Lung (tissue), 11 donors: ENCODE measurements at regions not wholly inside any gene's neighbourhood (a gene's known extent, or its start where the extent isn't known, plus 50 kb on each side); places are given as distances from the start of the nearest gene placed in this dataset.

Source experiments
- ATAC-seq: fragments of 200-7000 bp; cut with Tn5 transposase; one replicate; pipeline ENCODE4 v1.9.1; 2020; ENCODE audit warnings: moderate number of reproducible peaks; ENCODE audit not compliant: insufficient read depth, low FRiP score
- DNase-seq, 3 donors: peaks; one replicate each; pipeline ENCODE4 v3.0.0-alpha.2; 2013 to 2017
- H3K27ac ChIP-seq, 2 donors: one replicate each; pipeline ENCODE4 v1.5.1; 2013; ENCODE audit warnings: mild to moderate bottlenecking in 2 of 2, moderate library complexity in 2 of 2, control low read depth in 1 of 2, inconsistent platforms in 1 of 2, low read depth in 1 of 2, low read length in 1 of 2
- H3K27me3 ChIP-seq, 3 donors: one replicate each; pipeline ENCODE4 v1.5.1; 2013; ENCODE audit warnings: low read length in 2 of 3; ENCODE audit not compliant: control insufficient read depth in 3 of 3, insufficient read depth in 3 of 3
- H3K36me3 ChIP-seq, 4 donors: one replicate each; pipeline ENCODE4 v1.5.1; 2013; ENCODE audit warnings: low read length in 4 of 4, mild to moderate bottlenecking in 1 of 4, moderate library complexity in 1 of 4; ENCODE audit not compliant: control insufficient read depth in 4 of 4, insufficient read depth in 4 of 4
- H3K4me1 ChIP-seq, 5 donors: one replicate each; pipeline ENCODE4 v1.5.1; 2013; ENCODE audit warnings: low read length in 5 of 5, mild to moderate bottlenecking in 2 of 5, moderate library complexity in 1 of 5; ENCODE audit not compliant: control insufficient read depth in 5 of 5, insufficient read depth in 5 of 5
- H3K4me3 ChIP-seq: one replicate; pipeline ENCODE4 v1.5.1; 2013; ENCODE audit warnings: mild to moderate bottlenecking, control low read depth, moderate library complexity
- H3K9ac ChIP-seq, 2 donors: one replicate each; pipeline ENCODE4 v1.5.1; 2013; ENCODE audit warnings: low read length in 2 of 2, control low read depth in 1 of 2; ENCODE audit not compliant: insufficient read depth in 1 of 2
- H3K9me3 ChIP-seq, 4 donors: one replicate each; pipeline ENCODE4 v1.5.1; 2013; ENCODE audit warnings: low read length in 3 of 4, mild to moderate bottlenecking in 1 of 4, moderate library complexity in 1 of 4; ENCODE audit not compliant: control insufficient read depth in 4 of 4, insufficient read depth in 3 of 4
- CTCF ChIP-seq: IDR thresholded peaks from 2 replicates; pipeline ENCODE4 v1.5.1; 2012; ENCODE audit warnings: mild to moderate bottlenecking; ENCODE audit errors: control extremely low read depth, extremely low read depth
- WGBS, 2 donors: extraction: QIAGEN DNeasy Blood & Tissue Kit; methylation state at CpG; one replicate each; pipeline ENCODE4 v1.1.7; 2013; 5-methylcytosine and 5-hydroxymethylcytosine counted together
- donor health status: control.
- donor health status: control.
- donor health status: Bipolar disorder and iron deficiency.
- donor health status: healthy.
- donor health status: DM: yes; HTN: yes; CAD: no.

- TF ChIP-seq CTCF: no peak
- WGBS, 2 donors: 79 to 87% methylated on average over 4 of the region's 4 CpGs
These were observed 236.5 kb upstream of the F9 start for GRCh38 chrX:139293991-139294390.

GRCh38 chrX:139290310-139290709 is 240.2 kb upstream of the F9 start:
- no peaks in the 10 kb centered on the region for H3K36me3 ChIP-seq
- 41 to 48% methylated on average over 1 of the region's 1 CpG for WGBS, 2 donors

More at GRCh38 chrX:139293991-139294390, 236.5 kb upstream of the F9 start:
- DNase-seq (no peak), ATAC-seq (no peak)
- no peak overlapping the region for H3K27ac ChIP-seq
- H3K9me3 ChIP-seq: no peaks in the 10 kb centered on the region
- no peaks in the 10 kb centered on the region for H3K36me3 ChIP-seq
- H3K4me1 ChIP-seq: no peaks in the 10 kb centered on the region
- no peak overlapping the region for H3K9ac ChIP-seq
- H3K27me3 ChIP-seq: peaks cover 0 to 3% (median 0%) of the 10 kb centered on the region in 3 donors
- H3K4me3 ChIP-seq: no peak overlapping the region

GRCh38 chrX:139287155-139287924 is 243.2 kb upstream of the F9 start:
- no peak overlapping the region for H3K9ac ChIP-seq
- no peak for ATAC-seq
- DNase-seq: no peak
- no peaks in the 10 kb centered on the region for H3K4me1 ChIP-seq
- no peaks in the 10 kb centered on the region for H3K36me3 ChIP-seq
- no peak overlapping the region for H3K27ac ChIP-seq
- no peaks in the 10 kb centered on the region for H3K9me3 ChIP-seq
- no peak for TF ChIP-seq CTCF
- 83 to 84% methylated on average over 2 of the region's 2 CpGs for WGBS, 2 donors
- no peaks in the 10 kb centered on the region for H3K27me3 ChIP-seq
- no peak overlapping the region for H3K4me3 ChIP-seq

More at GRCh38 chrX:139290310-139290709, 240.2 kb upstream of the F9 start:
- no peak for TF ChIP-seq CTCF
- H3K4me3 ChIP-seq: no peak overlapping the region
- H3K9ac ChIP-seq: no peak overlapping the region
- H3K9me3 ChIP-seq: no peaks in the 10 kb centered on the region
- H3K4me1 ChIP-seq: no peaks in the 10 kb centered on the region
- H3K27ac ChIP-seq: no peak overlapping the region
- peaks cover 0 to 3% (median 0%) of the 10 kb centered on the region in 3 donors for H3K27me3 ChIP-seq
- DNase-seq (no peak), ATAC-seq (no peak)

- H3K27me3 ChIP-seq: no peaks in the 10 kb centered on the region
- no peaks in the 10 kb centered on the region for H3K36me3 ChIP-seq
- no peak overlapping the region for H3K4me3 ChIP-seq
- H3K27ac ChIP-seq: no peak overlapping the region
- ATAC-seq (no peak), DNase-seq (no peak)
- H3K4me1 ChIP-seq: no peaks in the 10 kb centered on the region
- 89 to 90% methylated on average over 2 of the region's 2 CpGs for WGBS, 2 donors
- no peaks in the 10 kb centered on the region for H3K9me3 ChIP-seq
- no peak overlapping the region for H3K9ac ChIP-seq
- no peak for TF ChIP-seq CTCF
These were observed 244.2 kb upstream of the F9 start for GRCh38 chrX:139286342-139286741.
